ENCODE measurements at regions not wholly inside any gene's neighbourhood (a gene's known extent, or its start where the extent isn't known, plus 50 kb on each side); places are given as distances from the start of the nearest gene placed in this dataset.

- TF ChIP-seq POLR2AphosphoS5 (IDR thresholded peaks at IDR 0.05) (no peak), CTCF (IDR thresholded peaks at IDR 0.05) (no peak), EP300 (IDR thresholded peaks at IDR 0.05; ENCODE audit: low read depth) (no peak), POLR2A (IDR thresholded peaks at IDR 0.05) (no peak)
Measured at GRCh38 chr1:229069176-229069575, 201.7 kb upstream of the RAB4A start.
